HG03159 (cell line): ENCODE measurements at regions not wholly inside any gene's neighbourhood (a gene's known extent, or its start where the extent isn't known, plus 50 kb on each side); places are given as distances from the start of the nearest gene placed in this dataset.
A peak's percentile ranks its signal among the peaks of the same experiment; 100 is the strongest.
"Not testable (repeated sequence)": the region's sequence is repeated elsewhere in the genome, so short reads cannot be mapped to it uniquely, and the experiment has no call there.

Experiments used
- ATAC-seq: cut with Tn5 transposase; IDR thresholded peaks from one replicate; pipeline ENCODE4 v1.9.1; 2021; ENCODE audit warnings: mild to moderate bottlenecking, moderate library complexity; ENCODE audit not compliant: unreplicated experiment

- no peak for ATAC-seq
Observed at GRCh38 chr13:91236182-91236581, 111.3 kb upstream of the MIR17HG start.

GRCh38 chr13:91236921-91237320, 110.6 kb upstream of the MIR17HG start:
- no peak for ATAC-seq

- no peak for ATAC-seq
Observed at GRCh38 chr13:91238036-91238435, 109.5 kb upstream of the MIR17HG start.

GRCh38 chr13:91240341-91240740, 107.1 kb upstream of the MIR17HG start:
- ATAC-seq, result no peak

- no peak for ATAC-seq
Observed at GRCh38 chr13:91241221-91241933, 106.1 kb upstream of the MIR17HG start.

- no peak for ATAC-seq
Observed at GRCh38 chr13:91242652-91243051, 104.8 kb upstream of the MIR17HG start.

GRCh38 chr13:91245288-91245687, 102.2 kb upstream of the MIR17HG start:
- no peak for ATAC-seq

GRCh38 chr13:91247768-91248167, 99.7 kb upstream of the MIR17HG start:
- no peak for ATAC-seq

GRCh38 chr13:91248249-91248648, 99.2 kb upstream of the MIR17HG start:
- no peak for ATAC-seq

- ATAC-seq, result no peak
Observed at GRCh38 chr13:91249370-91249769, 98.1 kb upstream of the MIR17HG start.

- ATAC-seq, result no peak
Observed at GRCh38 chr13:91249861-91250260, 97.6 kb upstream of the MIR17HG start.

- ATAC-seq, result not testable (repeated sequence)
Observed at GRCh38 chr13:91251573-91251972, 95.9 kb upstream of the MIR17HG start.

GRCh38 chr13:91264484-91264883, 83.0 kb upstream of the MIR17HG start:
- no peak for ATAC-seq

GRCh38 chr13:91269237-91269636, 78.2 kb upstream of the MIR17HG start:
- no peak for ATAC-seq

- ATAC-seq, result no peak
Observed at GRCh38 chr13:91270031-91270430, 77.5 kb upstream of the MIR17HG start.

GRCh38 chr13:91272235-91272777, 75.2 kb upstream of the MIR17HG start:
- ATAC-seq, result no peak

- ATAC-seq, result no peak
Observed at GRCh38 chr13:91273675-91274074, 73.8 kb upstream of the MIR17HG start.

- ATAC-seq, result no peak
Observed at GRCh38 chr13:91277013-91277676, 70.3 kb upstream of the MIR17HG start.

- ATAC-seq, result no peak
Observed at GRCh38 chr13:91278291-91278690, 69.2 kb upstream of the MIR17HG start.

- ATAC-seq, result peak; percentile 57
Observed at GRCh38 chr13:91278888-91279287, 68.6 kb upstream of the MIR17HG start.

- no peak for ATAC-seq
Observed at GRCh38 chr13:91280801-91281200, 66.7 kb upstream of the MIR17HG start.

GRCh38 chr13:91284335-91284734, 63.2 kb upstream of the MIR17HG start:
- ATAC-seq, result no peak
